HG02571 (cell line): ENCODE measurements at regions not wholly inside any gene's neighbourhood (a gene's known extent, or its start where the extent isn't known, plus 50 kb on each side); places are given as distances from the start of the nearest gene placed in this dataset.
"Not testable (repeated sequence)": the region's sequence is repeated elsewhere in the genome, so short reads cannot be mapped to it uniquely, and the experiment has no call there.

Experiments
- ATAC-seq: cut with Tn5 transposase; IDR thresholded peaks from one replicate; pipeline ENCODE4 v1.9.1; 2021; ENCODE audit warnings: mild to moderate bottlenecking, moderate library complexity; ENCODE audit not compliant: unreplicated experiment

GRCh38 chr13:50256536-50257321 is 241.5 kb downstream of the KCNRG start:
- ATAC-seq = not testable (repeated sequence)

- no peak for ATAC-seq
Measured at GRCh38 chr13:50257646-50258045, 242.4 kb downstream of the KCNRG start.

- ATAC-seq = no peak
Measured at GRCh38 chr13:50261130-50261901, 246.1 kb downstream of the KCNRG start.

DNA sequence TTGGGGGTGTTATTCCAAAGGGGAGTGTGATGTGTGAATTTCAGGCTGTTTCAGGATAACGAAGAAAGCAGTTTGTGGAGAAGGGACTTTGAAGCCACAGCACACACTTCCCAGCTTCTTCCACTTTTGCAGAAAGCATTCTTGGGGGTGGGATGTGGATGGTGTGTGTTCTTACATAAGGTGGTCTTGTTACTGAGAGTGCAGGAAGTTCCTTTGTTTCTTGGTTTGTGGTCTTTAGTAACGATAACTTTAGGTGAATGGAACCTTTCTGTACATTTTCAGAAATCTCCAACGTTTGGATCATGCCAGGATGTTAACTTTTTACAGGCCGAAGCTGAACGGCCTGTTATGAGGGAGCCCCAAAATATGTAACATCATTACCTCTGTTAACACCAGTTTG is 251.8 kb downstream of the KCNRG start:
- no peak for ATAC-seq

DNA sequence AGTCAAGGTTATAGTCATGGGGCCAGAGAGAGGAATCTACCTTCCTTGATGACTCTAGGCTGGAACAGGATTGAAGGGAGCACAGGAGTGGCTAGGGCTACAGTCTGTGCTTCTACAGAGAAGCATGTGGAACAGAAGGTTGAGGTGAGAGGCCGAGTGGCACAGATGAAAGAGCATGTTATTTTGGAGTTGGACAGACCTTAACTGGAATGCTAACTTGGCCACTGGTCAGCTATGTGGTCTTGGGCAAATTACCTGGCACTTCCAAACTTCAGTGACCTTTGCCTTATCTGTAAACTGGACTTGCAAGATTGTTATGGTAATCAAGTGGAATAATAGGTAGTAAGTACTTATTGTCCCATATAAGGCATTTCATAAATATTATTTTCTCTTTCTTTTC is 252.7 kb downstream of the KCNRG start:
- no peak for ATAC-seq

DNA sequence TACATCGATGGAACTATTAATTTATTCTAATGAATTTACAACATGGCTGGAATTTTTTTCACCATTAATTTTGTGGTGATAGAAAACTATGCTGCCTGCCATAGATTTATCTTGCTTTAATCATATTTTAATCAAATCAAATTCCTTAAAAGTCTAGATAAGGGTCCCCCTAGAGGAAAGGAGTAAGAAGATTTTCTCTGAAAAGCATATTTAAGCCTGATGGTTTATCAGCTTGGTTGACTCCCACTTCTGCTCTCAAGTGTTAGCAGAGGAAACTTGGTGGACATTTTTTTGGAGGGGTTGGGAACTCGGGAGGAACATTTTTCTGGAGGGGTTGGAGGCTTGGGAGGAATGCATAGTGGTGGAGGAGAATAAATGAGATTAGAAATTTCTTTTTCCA is 253.3 kb downstream of the KCNRG start:
- no peak for ATAC-seq

DNA sequence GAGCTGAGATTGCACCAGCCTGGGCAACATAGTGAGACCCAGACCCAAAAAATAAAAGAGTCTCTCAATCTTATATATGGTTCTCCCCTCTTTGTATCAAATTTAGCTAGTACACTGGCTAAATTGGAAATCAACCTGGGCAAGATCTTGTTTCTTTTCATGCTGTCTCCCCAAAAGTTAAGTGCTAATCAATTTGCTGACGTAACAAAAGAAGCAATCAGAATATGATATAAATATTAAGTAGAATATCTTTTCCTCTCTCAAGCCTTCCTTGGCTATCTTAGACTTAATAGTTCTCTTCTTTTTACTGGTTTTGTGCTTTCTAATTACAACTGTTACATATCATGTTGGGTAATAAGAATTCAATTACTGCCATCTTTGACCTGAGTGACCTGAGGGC is 258.9 kb downstream of the KCNRG start:
- ATAC-seq = no peak

DNA sequence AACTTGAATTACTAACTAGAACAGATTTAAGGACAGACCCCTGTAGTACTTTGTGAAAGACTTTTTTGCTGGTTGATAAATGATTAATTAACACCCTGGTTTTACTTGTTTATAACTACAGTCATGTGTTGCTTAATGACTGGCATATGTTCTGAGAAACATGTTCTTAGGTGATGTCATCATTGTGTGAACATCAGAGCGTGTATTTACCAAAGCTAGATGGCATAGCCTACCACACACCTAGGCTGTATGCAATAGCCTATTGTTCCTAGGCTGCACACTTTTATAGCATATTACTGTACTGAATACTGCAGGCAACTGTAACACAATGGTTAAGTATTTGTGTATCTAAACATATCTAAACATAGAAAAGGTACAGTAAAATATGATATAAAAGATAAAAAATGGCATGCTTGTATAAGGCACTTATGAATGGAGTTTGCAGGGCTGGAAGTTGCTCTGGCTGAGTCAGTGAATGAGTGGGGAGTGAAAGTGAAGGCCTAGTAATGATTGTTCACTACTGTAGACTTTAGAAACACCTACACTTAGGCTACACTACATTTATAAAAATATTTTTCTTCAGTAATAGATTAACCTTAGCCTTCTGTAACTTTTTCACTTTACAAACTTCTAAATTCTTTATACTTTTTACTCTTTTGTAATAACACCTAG is 260.3 kb downstream of the KCNRG start:
- ATAC-seq = no peak

- ATAC-seq = no peak
Measured at GRCh38 chr13:50276550-50276949, 261.3 kb downstream of the KCNRG start.

GRCh38 chr13:50277127-50277526 is 261.9 kb downstream of the KCNRG start:
- ATAC-seq = no peak

GRCh38 chr13:50277906-50278305 is 262.7 kb downstream of the KCNRG start:
- no peak for ATAC-seq

GRCh38 chr13:50280441-50280937 is 265.2 kb downstream of the KCNRG start:
- no peak for ATAC-seq

DNA sequence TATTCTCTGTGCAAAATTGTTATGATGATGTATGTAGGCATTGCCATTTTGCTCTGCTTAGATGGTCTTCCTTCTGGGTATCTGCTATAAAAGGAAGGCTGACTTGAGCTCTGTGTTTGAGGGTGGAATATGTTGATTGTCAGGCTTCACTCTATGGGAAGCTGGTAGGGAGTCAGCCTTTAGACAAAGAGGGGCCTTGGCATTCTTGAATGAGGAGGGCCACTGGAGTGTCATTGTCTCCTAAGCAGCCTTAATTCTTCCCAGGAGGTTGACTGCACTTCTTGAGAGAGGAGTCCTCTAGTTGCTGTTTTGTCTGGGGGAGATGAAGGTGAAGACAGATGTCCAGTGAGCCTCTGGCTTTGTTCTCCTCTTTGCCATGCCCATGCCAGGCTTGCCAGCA is 266.8 kb downstream of the KCNRG start:
- no peak for ATAC-seq

DNA sequence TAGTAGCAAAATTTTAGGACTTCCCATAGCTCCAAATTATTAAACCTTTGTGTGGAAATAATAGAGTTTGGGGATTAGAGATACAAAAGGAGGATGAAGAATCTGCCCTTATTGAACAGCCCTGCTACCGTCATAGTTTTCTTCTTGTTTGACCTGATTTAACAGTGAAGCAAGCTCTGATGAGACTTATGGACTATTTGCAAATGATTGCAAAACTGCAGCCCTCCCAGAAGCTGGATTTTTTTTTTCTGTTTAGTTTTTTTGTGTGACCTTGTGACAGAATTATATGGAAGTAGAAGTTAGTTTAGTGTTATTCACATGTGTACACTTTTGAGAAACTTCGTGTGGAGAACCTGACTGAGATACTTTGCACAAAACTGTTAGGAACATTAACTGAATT is 267.8 kb downstream of the KCNRG start:
- no peak for ATAC-seq

DNA sequence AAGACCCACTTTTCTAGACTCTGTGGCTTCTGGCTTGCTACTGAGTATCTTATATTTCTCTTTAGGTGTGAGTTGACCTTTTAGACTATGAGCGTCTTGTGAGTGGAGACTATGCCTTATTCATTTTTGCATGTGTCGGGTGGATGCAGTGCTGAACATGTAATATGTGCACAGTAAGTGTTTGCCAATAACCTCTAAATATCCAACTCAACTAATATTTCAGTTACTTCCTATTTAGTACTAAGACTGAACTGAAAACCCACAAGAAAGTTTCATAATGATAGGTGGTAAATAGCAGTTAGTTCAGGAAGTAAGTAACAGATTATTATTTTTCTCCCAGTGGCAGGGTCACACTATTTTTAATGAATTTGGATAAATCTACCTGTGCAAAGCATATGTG is 269.3 kb downstream of the KCNRG start:
- no peak for ATAC-seq

DNA sequence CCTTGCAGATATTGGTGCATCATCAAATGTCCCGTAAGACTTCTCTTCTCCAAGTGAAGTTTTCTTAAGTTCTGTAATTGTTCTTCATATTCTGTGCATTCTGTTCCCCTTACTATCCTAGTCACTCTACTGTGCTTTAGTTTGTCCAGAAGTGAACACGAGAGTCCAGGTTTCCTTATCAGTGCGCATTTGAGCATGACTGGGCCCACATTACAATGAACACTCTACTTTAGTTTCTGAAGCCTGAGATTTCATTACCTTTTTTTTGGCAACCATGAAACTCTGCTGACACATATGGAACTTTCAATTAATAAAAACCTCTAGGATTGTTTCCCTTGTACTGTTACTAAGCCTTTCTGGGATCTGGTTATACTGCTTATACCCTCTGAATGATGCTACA is 270.0 kb downstream of the KCNRG start:
- no peak for ATAC-seq

DNA sequence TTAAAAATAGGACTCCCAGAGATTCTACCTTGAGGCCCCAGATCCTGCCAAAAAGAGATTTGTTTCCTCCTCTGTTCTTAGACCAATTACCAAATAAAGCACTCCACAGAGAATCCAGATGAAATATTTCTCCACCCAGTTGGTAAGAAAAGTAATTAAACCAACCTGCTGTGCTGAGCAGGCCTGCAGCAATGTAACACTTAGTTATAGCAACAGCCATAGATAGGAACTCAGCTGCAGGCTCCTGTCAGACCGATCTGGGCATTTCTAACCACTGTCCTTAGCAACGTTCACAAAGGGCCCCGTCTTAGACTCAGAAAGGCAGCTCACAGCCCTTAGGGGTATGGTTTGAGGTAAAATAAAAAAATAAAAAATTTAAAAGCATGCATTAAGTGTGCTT is 271.1 kb downstream of the KCNRG start:
- no peak for ATAC-seq

DNA sequence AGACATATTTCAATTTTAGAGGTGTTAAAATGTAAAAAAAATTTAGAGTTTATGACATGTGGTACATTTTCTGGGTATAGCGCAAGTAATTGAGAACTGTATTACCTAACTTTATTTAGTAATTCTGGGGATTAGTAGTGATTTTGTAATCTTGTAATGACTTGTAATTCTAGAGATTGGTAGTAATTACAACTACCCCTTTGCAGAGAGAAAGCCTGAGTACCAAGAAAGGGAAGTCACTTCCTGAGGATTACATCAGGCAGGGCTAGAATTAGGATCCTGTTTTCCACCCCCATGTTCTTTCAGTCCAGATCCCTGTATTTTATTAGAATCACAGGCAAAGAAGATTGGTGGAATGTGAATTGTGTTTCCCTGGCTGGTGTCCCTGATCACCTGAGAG is 274.9 kb downstream of the KCNRG start:
- ATAC-seq = no peak

GRCh38 chr13:50291611-50292010 is 276.4 kb downstream of the KCNRG start:
- ATAC-seq = no peak

DNA sequence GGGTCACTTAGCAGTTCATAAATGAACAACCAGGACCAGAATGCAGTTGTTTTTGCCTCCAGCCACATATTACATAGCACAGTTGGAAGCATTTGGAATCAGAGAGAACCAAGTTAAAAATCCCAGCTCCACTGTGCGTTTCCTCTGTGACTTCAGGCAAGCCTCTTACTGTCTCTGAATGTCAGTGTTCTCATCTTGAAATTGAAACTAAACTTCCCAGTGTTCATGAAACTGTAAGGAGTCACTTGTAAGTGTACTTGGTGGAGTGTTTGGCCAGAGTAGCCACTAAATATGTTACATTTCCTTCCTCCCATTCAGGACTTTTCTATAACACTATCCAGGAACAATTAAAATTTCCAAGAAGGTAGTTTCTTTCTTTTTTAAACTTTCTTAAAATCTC is 276.8 kb downstream of the KCNRG start:
- ATAC-seq = no peak

GRCh38 chr13:50294425-50294824 is 279.2 kb downstream of the KCNRG start:
- not testable (repeated sequence) for ATAC-seq
